ENCODE measurements at regions not wholly inside any gene's neighbourhood (a gene's known extent, or its start where the extent isn't known, plus 50 kb on each side); places are given as distances from the start of the nearest gene placed in this dataset.

- no peak for TF ChIP-seq KLF1 (tag by site-specific recombination; IDR thresholded peaks at IDR 0.05)
- no peak for TF ChIP-seq CTCF (tag by site-specific recombination; IDR thresholded peaks at IDR 0.05)
- no peak for TF ChIP-seq ZBTB7A (tag by site-specific recombination; IDR thresholded peaks at IDR 0.05; ENCODE audit: low read depth)
- no peak for TF ChIP-seq HOXA7 (CRISPR knock-in tag; IDR thresholded peaks at IDR 0.05; ENCODE audit: borderline replicate concordance)
- TF ChIP-seq ZBTB1 (tag by site-specific recombination; IDR thresholded peaks at IDR 0.05): no peak
- TF ChIP-seq ZNF223 (tag by site-specific recombination; IDR thresholded peaks at IDR 0.05): no peak
- no peak for TF ChIP-seq SP3 (tag by site-specific recombination; IDR thresholded peaks at IDR 0.05)
- TF ChIP-seq ZNF580 (tag by site-specific recombination; IDR thresholded peaks at IDR 0.05): no peak
- no peak for TF ChIP-seq ZBTB8A (tag by site-specific recombination; IDR thresholded peaks at IDR 0.05)
- no peak for TF ChIP-seq ZBTB21 (tag by site-specific recombination; IDR thresholded peaks at IDR 0.05)
- no peak for TF ChIP-seq PRDM1 (tag by site-specific recombination; IDR thresholded peaks at IDR 0.05)
- no peak for TF ChIP-seq YY1 (tag by site-specific recombination; IDR thresholded peaks at IDR 0.05)
Measured at GRCh38 chr4:189843413-189844009, 97.2 kb upstream of the FRG1 start.
